ENCODE measurements at regions not wholly inside any gene's neighbourhood (a gene's known extent, or its start where the extent isn't known, plus 50 kb on each side); places are given as distances from the start of the nearest gene placed in this dataset.

DNA sequence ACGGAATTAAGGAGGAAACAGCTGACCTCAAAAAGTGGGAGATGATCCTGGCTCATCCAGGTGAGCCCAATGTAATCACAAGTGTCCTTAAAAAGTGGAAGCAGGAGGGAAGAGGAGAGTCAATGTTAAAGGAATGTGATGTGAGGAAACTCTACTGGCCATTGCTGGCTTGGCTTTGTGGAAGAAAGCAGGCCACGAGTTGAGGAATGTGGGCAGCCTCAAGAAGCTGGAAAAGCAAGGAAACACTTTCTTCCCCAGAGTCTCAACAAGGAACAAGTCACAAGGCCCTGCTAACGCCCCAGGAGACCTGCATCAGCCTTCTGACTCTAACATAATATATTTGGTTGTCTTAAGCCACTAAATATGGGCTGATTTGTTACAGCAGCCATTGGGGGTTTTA, 252.8 kb downstream of the PSAT1 start:
- H3K4me3 Mint-ChIP-seq = no peak overlapping the region
- intact Hi-C loops (cut with micrococcal nuclease) = no loop called here
- DNase-seq = no peak
- no peaks in the 10 kb centered on the region for H3K9me3 Mint-ChIP-seq
- no peaks in the 10 kb centered on the region for H3K4me1 Mint-ChIP-seq (ENCODE audit: low read depth)
- H3K27ac Mint-ChIP-seq = no peak overlapping the region
- peaks cover 2% of the 10 kb centered on the region for H3K27me3 Mint-ChIP-seq (ENCODE audit: low read depth)
- CTCF ChIA-PET = no interaction called here
- H3K36me3 Mint-ChIP-seq (ENCODE audit: low read depth) = no peaks in the 10 kb centered on the region

DNA sequence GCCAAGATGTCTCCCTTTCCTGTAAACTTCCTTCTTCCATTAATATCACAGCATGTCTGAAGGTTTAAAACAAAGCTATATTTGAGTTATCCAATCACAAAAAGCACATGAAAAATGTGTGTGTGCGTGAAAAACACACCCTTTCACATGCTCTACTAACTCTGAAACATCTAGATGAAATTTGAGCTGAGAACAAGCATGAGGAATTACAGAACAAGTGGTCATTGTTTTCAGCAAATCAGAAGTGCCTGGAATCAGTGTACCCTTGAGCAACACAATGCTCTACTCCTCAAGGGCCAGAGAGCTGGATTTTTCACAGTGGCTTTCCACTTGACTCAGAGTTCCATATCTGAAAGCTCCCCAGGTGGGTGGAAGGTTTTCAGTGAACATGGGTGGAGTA, 255.9 kb downstream of the PSAT1 start:
- CTCF ChIA-PET = interaction anchor here (0.6 kb wide), 1 partner anchor 126 kb away, joined by 3 read pairs; no protein-coding TSS in a partner anchor
- Mint-ChIP-seq H3K36me3 (ENCODE audit: low read depth) (no peaks in the 10 kb centered on the region), H3K4me3 (no peak overlapping the region), H3K9me3 (no peaks in the 10 kb centered on the region), H3K4me1 (ENCODE audit: low read depth) (no peaks in the 10 kb centered on the region), H3K27ac (no peak overlapping the region), H3K27me3 (ENCODE audit: low read depth) (no peaks in the 10 kb centered on the region)
- intact Hi-C loops (cut with micrococcal nuclease) = no loop called here
- DNase-seq = no peak

DNA sequence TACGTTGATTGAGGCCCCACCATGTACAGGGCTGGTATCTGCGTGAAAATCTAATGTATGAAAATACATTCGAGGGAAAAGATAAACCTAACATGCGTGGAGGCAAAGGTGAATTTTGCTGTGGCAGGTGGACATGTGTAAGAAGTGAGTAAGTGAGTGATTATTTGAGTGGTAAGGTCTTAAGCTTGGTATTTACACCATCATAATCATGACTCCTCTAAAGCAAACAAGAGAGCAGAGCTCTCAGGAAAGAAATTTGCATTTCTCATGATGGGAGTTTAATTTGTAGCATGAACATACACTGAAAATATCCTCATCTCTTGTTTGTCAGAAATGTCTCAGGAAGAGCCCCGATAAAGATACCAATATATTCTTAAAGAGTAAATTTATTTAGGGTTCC, 260.6 kb downstream of the PSAT1 start:
- no peaks in the 10 kb centered on the region for H3K4me1 Mint-ChIP-seq (ENCODE audit: low read depth)

DNA sequence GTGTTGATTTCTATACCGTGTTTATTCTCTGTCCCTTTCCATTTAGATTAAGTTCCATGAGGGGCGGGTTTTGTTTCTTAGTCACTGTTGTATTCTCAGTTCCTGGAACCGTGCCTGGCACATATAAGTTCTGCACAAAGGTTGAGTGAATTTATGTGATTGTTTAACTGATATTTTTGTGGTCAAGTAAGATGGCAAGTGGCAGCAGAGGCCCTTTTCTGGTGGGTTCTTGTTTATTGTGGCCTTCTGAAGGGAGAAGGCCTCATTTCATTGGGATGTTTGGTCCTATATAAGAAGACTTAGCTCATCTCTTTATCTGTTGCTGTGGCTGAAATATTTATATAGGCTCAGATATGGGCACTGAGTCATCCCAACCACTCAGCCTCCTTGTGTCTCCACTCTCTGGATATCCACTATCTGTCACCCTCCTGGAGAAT, 262.5 kb downstream of the PSAT1 start:
- CTCF ChIA-PET = no interaction called here
- no peaks in the 10 kb centered on the region for H3K36me3 Mint-ChIP-seq (ENCODE audit: low read depth)
- H3K9me3 Mint-ChIP-seq = no peaks in the 10 kb centered on the region
- H3K4me1 Mint-ChIP-seq (ENCODE audit: low read depth) = no peaks in the 10 kb centered on the region
- no peak overlapping the region for H3K4me3 Mint-ChIP-seq
- H3K27me3 Mint-ChIP-seq (ENCODE audit: low read depth) = no peaks in the 10 kb centered on the region
- DNase-seq = no peak
- no peak overlapping the region for H3K27ac Mint-ChIP-seq
- intact Hi-C loops (cut with micrococcal nuclease) = no loop called here

More for the DNA sequence above, 260.6 kb downstream of the PSAT1 start:
- no peaks in the 10 kb centered on the region for H3K9me3 Mint-ChIP-seq
- H3K36me3 Mint-ChIP-seq (ENCODE audit: low read depth) = no peaks in the 10 kb centered on the region
- intact Hi-C loops (cut with micrococcal nuclease) = no loop called here
- CTCF ChIA-PET = no interaction called here
- DNase-seq = no peak
- no peak overlapping the region for H3K4me3 Mint-ChIP-seq
- H3K27me3 Mint-ChIP-seq (ENCODE audit: low read depth) = no peaks in the 10 kb centered on the region
- H3K27ac Mint-ChIP-seq = no peak overlapping the region

DNA sequence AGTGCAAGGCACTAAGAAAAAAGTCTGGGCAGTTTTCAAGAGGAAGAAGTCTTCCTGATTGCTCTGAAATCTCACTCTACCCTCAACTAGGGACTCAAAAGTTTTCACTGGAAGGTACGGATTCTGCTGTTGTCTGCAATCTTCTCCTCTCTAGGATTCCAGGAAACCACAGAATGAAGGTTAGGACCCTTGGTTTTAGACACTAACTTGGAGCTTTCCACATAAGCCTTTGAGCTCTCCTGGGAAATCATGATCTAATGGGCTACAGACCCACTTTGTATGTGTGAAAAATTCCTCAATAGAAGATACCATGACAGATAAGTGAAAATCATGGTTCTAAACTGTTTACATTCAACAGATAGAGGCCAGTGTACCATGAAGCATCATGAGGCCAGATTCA, 265.1 kb downstream of the PSAT1 start:
- Mint-ChIP-seq H3K27me3 (ENCODE audit: low read depth) (no peaks in the 10 kb centered on the region), H3K9me3 (no peaks in the 10 kb centered on the region), H3K27ac (no peak overlapping the region), H3K4me3 (no peak overlapping the region), H3K36me3 (ENCODE audit: low read depth) (no peaks in the 10 kb centered on the region), H3K4me1 (ENCODE audit: low read depth) (no peaks in the 10 kb centered on the region)
- CTCF ChIA-PET = no interaction called here
- intact Hi-C loops (cut with micrococcal nuclease) = no loop called here
- no peak for DNase-seq

DNA sequence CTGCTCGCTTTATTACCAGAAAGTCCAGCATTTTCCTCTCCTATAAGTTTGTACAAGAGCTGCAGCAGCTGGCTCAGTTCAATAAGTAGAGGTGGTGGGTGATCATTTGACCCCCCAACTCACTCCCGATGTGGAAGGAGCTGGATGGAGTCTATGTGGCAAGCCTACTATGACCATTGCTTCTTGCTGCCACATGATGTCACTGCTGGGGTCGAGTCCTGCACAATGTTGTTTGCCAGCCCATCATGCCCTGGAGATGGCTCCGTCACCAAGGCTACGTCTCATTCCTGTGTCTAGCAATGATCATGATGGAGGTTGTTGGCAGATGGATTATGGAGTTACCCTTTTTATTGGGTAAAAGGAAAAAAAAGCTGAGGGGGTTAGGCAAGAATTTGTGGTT, 266.3 kb downstream of the PSAT1 start:
- Mint-ChIP-seq H3K27ac (no peak overlapping the region), H3K4me3 (no peak overlapping the region), H3K36me3 (ENCODE audit: low read depth) (no peaks in the 10 kb centered on the region), H3K9me3 (no peaks in the 10 kb centered on the region), H3K4me1 (ENCODE audit: low read depth) (no peaks in the 10 kb centered on the region), H3K27me3 (ENCODE audit: low read depth) (no peaks in the 10 kb centered on the region)
- CTCF ChIA-PET = no interaction called here
- DNase-seq = no peak
- intact Hi-C loops (cut with micrococcal nuclease) = no loop called here

DNA sequence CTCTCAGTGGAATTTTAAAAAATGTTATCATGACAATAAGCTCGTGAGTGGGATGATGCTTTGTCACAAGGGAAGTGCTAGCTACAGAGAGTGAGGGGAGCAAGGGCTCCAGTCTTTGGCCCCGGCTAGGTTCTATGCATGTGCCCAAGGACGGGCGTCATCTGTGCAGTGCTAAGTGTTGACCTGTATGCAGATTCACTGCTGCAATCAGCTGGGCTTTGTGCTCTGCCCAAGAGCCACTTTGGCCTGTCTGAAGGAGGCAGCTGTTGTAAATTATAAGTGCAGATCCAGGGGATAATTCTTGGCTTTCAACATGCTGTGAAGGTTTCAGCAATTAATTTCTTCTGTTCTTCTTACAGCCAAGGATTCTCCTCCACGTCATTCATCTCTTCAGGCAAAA, 268.6 kb downstream of the PSAT1 start:
- H3K36me3 Mint-ChIP-seq (ENCODE audit: low read depth) = no peaks in the 10 kb centered on the region
- no peak overlapping the region for H3K27ac Mint-ChIP-seq
- CTCF ChIA-PET = no interaction called here
- no peaks in the 10 kb centered on the region for H3K4me1 Mint-ChIP-seq (ENCODE audit: low read depth)
- no peaks in the 10 kb centered on the region for H3K27me3 Mint-ChIP-seq (ENCODE audit: low read depth)
- no peak overlapping the region for H3K4me3 Mint-ChIP-seq
- no peaks in the 10 kb centered on the region for H3K9me3 Mint-ChIP-seq
- intact Hi-C loops (cut with micrococcal nuclease) = no loop called here
- DNase-seq = no peak

DNA sequence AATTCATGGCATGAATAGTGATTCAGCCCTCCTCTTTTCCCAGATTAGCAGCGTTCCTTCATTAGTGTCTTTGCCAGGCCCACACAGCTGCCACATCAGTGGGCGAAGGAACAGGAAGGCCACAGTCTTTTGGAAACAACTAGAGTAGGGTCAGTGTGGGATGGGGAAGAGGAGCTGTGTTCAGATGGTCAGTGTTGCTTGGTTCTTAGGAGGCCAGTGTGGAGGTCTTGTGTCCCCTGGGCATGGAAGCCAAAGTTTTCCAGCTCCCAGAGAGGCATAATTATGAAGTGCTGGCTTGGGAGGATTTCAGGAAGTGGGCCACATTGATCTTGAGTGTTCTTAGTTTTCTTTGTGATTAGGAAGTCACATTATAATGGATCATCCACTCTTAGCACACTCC, 269.6 kb downstream of the PSAT1 start:
- Mint-ChIP-seq H3K36me3 (ENCODE audit: low read depth) (no peaks in the 10 kb centered on the region), H3K27ac (no peak overlapping the region), H3K4me1 (ENCODE audit: low read depth) (no peaks in the 10 kb centered on the region), H3K9me3 (no peaks in the 10 kb centered on the region), H3K4me3 (no peak overlapping the region), H3K27me3 (ENCODE audit: low read depth) (no peaks in the 10 kb centered on the region)
- intact Hi-C loops (cut with micrococcal nuclease) = no loop called here
- no peak for DNase-seq
- CTCF ChIA-PET = no interaction called here

DNA sequence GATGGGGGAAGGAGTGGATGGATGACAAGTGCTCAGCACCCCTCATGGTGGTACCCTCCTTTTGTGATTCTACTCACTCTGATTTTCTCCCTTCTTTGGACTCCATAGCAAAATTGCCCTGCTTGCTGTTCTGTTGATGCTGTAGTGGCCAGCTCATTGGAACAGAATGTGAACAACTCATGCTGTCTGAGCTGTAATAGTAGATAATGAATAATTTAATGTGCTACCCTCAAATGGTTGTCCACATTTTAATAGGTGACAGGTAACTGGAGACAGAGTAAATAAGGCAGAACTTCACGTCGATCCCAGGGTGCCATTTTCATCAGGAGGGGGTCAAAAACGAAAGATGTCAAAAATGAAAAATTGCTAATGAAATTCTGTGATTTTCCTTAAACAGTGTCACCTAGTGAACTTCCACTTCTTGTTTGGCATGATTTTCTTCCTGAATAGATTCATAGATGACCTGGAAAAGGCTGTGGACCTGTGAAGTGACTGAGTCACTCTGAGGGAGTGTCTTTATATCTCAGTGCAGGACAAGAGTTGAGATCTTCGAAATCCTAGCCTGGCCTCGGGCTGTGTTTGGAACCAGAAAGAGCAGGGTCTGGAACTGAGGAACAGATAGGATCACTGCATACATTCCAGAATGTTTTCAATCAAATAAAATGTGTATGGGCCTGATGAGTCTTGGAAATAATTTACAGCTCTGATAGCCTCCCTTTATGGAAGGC, 270.2 kb downstream of the PSAT1 start:
- intact Hi-C loops (cut with micrococcal nuclease) = no loop called here
- Mint-ChIP-seq H3K27ac (no peak overlapping the region), H3K4me1 (ENCODE audit: low read depth) (no peaks in the 10 kb centered on the region), H3K4me3 (no peak overlapping the region), H3K9me3 (no peaks in the 10 kb centered on the region), H3K27me3 (ENCODE audit: low read depth) (no peaks in the 10 kb centered on the region), H3K36me3 (ENCODE audit: low read depth) (no peaks in the 10 kb centered on the region)
- CTCF ChIA-PET = interaction anchor here (0.7 kb wide), 1 partner anchor 111 kb away, joined by 3 read pairs; no protein-coding TSS in a partner anchor
- no peak for DNase-seq

DNA sequence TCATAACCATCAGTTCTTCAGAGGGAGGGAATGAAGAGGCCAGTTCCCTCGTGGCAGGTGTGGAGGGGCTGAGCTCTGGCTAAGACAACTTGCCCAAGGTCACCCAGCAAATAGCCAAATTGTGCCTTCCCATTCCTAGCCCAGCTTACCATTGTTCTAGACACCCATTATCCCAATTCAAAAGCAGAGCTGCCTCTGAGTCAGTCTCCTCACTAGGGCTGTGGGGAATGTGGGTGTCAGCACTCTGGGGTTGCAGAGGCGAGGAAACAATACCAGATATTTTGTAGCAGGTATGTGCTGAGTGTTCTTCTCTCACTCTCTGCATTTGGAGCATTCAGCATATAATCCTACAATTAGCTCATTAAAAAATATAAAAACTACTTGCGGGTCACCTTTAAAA, 270.8 kb downstream of the PSAT1 start:
- CTCF ChIA-PET = interaction anchor here (0.7 kb wide), 1 partner anchor 111 kb away, joined by 3 read pairs; no protein-coding TSS in a partner anchor
- no peaks in the 10 kb centered on the region for H3K36me3 Mint-ChIP-seq (ENCODE audit: low read depth)
- H3K4me3 Mint-ChIP-seq = no peak overlapping the region
- intact Hi-C loops (cut with micrococcal nuclease) = no loop called here
- H3K4me1 Mint-ChIP-seq (ENCODE audit: low read depth) = no peaks in the 10 kb centered on the region
- no peak for DNase-seq
- H3K9me3 Mint-ChIP-seq = no peaks in the 10 kb centered on the region
- no peak overlapping the region for H3K27ac Mint-ChIP-seq
- no peaks in the 10 kb centered on the region for H3K27me3 Mint-ChIP-seq (ENCODE audit: low read depth)

DNA sequence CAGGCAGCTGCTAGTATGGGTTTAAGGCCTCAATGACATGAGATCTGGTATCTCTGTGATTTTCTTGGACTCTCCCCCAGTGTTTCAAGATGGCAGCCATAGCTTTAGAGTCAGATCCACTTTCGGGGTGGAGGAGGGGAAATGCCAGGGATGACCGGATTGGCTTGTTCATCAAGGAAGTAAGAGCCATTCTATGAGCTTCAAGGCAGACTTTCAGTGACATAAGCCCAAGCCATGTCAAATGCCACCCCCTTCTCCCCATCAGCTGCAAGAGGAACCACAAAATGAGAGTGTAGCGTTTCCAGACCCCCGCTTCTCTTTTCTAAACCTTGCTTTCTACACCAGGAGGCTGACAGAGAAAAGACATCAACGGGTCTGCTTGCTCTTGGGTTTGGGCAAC, 271.8 kb downstream of the PSAT1 start:
- no peaks in the 10 kb centered on the region for H3K4me1 Mint-ChIP-seq (ENCODE audit: low read depth)
- no peaks in the 10 kb centered on the region for H3K9me3 Mint-ChIP-seq
- no peak overlapping the region for H3K4me3 Mint-ChIP-seq
- no peaks in the 10 kb centered on the region for H3K27me3 Mint-ChIP-seq (ENCODE audit: low read depth)
- no peak overlapping the region for H3K27ac Mint-ChIP-seq
- intact Hi-C loops (cut with micrococcal nuclease) = no loop called here
- no peaks in the 10 kb centered on the region for H3K36me3 Mint-ChIP-seq (ENCODE audit: low read depth)
- CTCF ChIA-PET = no interaction called here
- DNase-seq = no peak

DNA sequence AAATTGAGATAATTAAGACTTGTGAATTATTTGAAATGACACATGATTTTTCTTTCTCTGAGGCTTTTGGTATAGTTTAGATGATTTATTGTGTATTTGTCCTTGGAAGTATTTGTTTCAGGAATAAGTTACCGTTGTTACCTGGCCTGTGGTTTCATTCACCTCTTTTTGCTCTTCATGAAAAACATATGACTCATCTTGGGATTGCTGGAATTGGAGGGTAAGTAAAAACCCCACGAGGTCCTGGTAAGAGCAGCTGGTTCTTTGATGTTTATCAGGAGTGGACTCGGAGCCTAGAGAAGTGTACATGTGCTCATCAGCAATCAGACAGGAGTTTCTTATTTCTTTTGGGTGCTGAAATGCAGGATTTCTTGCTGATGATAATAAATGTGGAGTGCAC, 275.3 kb downstream of the PSAT1 start:
- no peaks in the 10 kb centered on the region for H3K27me3 Mint-ChIP-seq (ENCODE audit: low read depth)
- H3K27ac Mint-ChIP-seq = no peak overlapping the region
- CTCF ChIA-PET = interaction anchor here (0.7 kb wide), 1 partner anchor 26 kb away, joined by 4 read pairs; no protein-coding TSS in a partner anchor
- H3K4me1 Mint-ChIP-seq (ENCODE audit: low read depth) = no peaks in the 10 kb centered on the region
- no peak for DNase-seq
- no peak overlapping the region for H3K4me3 Mint-ChIP-seq
- intact Hi-C loops (cut with micrococcal nuclease) = no loop called here
- no peaks in the 10 kb centered on the region for H3K9me3 Mint-ChIP-seq
- no peaks in the 10 kb centered on the region for H3K36me3 Mint-ChIP-seq (ENCODE audit: low read depth)

DNA sequence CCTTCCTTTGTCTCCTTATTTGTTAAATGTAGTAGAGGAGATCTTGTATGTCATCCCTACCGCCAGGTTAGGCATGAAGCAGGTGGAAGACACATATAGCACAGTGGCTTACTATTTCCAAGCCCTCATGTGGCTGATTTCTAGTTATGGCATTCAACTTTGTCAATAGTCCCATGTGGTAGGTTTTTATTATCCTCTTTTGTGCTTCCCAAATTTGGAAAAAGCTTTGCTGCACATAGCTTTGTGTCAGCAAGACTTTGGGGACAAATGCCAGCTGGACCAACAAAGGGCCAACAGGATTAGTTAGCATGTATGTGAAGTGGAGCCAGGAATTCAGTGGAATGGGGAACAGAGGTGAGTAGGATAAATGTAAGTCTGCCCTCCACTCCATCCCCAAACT, 276.3 kb downstream of the PSAT1 start:
- intact Hi-C loops (cut with micrococcal nuclease) = no loop called here
- CTCF ChIA-PET = no interaction called here
- DNase-seq = no peak
- no peak overlapping the region for H3K4me3 Mint-ChIP-seq
- no peaks in the 10 kb centered on the region for H3K4me1 Mint-ChIP-seq (ENCODE audit: low read depth)
- H3K36me3 Mint-ChIP-seq (ENCODE audit: low read depth) = no peaks in the 10 kb centered on the region
- no peaks in the 10 kb centered on the region for H3K9me3 Mint-ChIP-seq
- H3K27ac Mint-ChIP-seq = no peak overlapping the region
- no peaks in the 10 kb centered on the region for H3K27me3 Mint-ChIP-seq (ENCODE audit: low read depth)

All from activated naive CD4-positive, alpha-beta T cell treated with anti-CD3 and anti-CD28 coated beads for 36 hours (primary cell).